Testis (tissue), 2 donors: ENCODE measurements at regions not wholly inside any gene's neighbourhood (a gene's known extent, or its start where the extent isn't known, plus 50 kb on each side); places are given as distances from the start of the nearest gene placed in this dataset.

Experiments
- CTCF ChIP-seq, 3 experiments: fragments of 450-650 bp in 2 of 3; fragments of 200-600 bp in 1 of 3; sonication (generic) in 1 of 3; IDR thresholded peaks; one replicate each; pipeline ENCODE4 v1.5.1; 2016 to 2019; ENCODE audit warnings: antibody characterized with exemption in 3 of 3, mild to moderate bottlenecking in 2 of 3, moderate library complexity in 1 of 3
- POLR2A ChIP-seq: fragments of 450-650 bp; IDR thresholded peaks from one replicate; pipeline ENCODE4 v1.6.1; 2017; ENCODE audit warnings: antibody characterized with exemption, mild to moderate bottlenecking, moderate library complexity

GRCh38 chr3:116897382-116897781 lies 187.8 kb downstream of the TUSC7 start:
- TF ChIP-seq POLR2A (no peak), CTCF (IDR thresholded peaks at IDR 0.05) (no peak)
